SK-N-SH treated with all-trans-retinoic acid at 6 μM for 48 hours (cell line): ENCODE measurements at regions not wholly inside any gene's neighbourhood (a gene's known extent, or its start where the extent isn't known, plus 50 kb on each side); places are given as distances from the start of the nearest gene placed in this dataset.

ENCODE experiments used
- ATAC-seq: fragments of 200-7000 bp; cut with Tn5 transposase; 3 replicates; pipeline ENCODE4 v1.9.1; 2020; ENCODE audit warnings: mild to moderate bottlenecking, moderate library complexity
- ARNTL ChIP-seq: fragments of 450-650 bp; formaldehyde crosslinking; IDR thresholded peaks from 2 replicates; pipeline ENCODE4 v1.5.0; 2020; ENCODE audit warnings: low read depth, mild to moderate bottlenecking, moderate library complexity, borderline replicate concordance
- CSDC2 ChIP-seq: fragments of 250-450 bp; sonication (Bioruptor Pico); IDR thresholded peaks from 2 replicates; pipeline ENCODE4 v1.5.0; 2020; ENCODE audit warnings: mild to moderate bottlenecking, moderate library complexity
- GLIS3 ChIP-seq: fragments of 250-450 bp; sonication (Bioruptor Pico); IDR thresholded peaks from 2 replicates; pipeline ENCODE4 v1.5.0; 2020; ENCODE audit warnings: mild to moderate bottlenecking, moderate library complexity
- ISL1 ChIP-seq: fragments of 250-450 bp; sonication (Bioruptor Pico); IDR thresholded peaks from 2 replicates; pipeline ENCODE4 v2.1.2; 2022; ENCODE audit warnings: mild to moderate bottlenecking, moderate library complexity
- OSR1 ChIP-seq: fragments of 250-450 bp; sonication (Bioruptor Pico); IDR thresholded peaks from 2 replicates; pipeline ENCODE4 v1.8.0; 2022; ENCODE audit warnings: moderate library complexity, mild to moderate bottlenecking, inconsistent platforms
- POU6F1 ChIP-seq: fragments of 250-450 bp; sonication (Bioruptor Pico); IDR thresholded peaks from 2 replicates; pipeline ENCODE4 v1.8.0; 2021; ENCODE audit warnings: low read depth, mild to moderate bottlenecking, moderate library complexity, borderline replicate concordance
- PPARA ChIP-seq: fragments of 250-450 bp; sonication (Bioruptor Pico); IDR thresholded peaks from 2 replicates; pipeline ENCODE4 v1.5.0; 2020; ENCODE audit warnings: mild to moderate bottlenecking, borderline replicate concordance
- RARB ChIP-seq: fragments of 250-450 bp; sonication (Bioruptor Pico); IDR thresholded peaks from 2 replicates; pipeline ENCODE4 v1.8.0; 2021; ENCODE audit warnings: mild to moderate bottlenecking, moderate library complexity
- TOX ChIP-seq: fragments of 250-450 bp; sonication (Bioruptor Pico); IDR thresholded peaks from 2 replicates; pipeline ENCODE4 v1.8.0; 2021; ENCODE audit warnings: mild to moderate bottlenecking, moderate library complexity, borderline replicate concordance
- TSHZ2 ChIP-seq: fragments of 250-450 bp; sonication (Bioruptor Pico); IDR thresholded peaks from 2 replicates; pipeline ENCODE4 v1.5.0; 2020; ENCODE audit warnings: mild to moderate bottlenecking, moderate library complexity
- ZC3H10 ChIP-seq: fragments of 250-450 bp; sonication (Bioruptor Pico); IDR thresholded peaks from 2 replicates; pipeline ENCODE4 v1.5.1; 2021; ENCODE audit warnings: mild to moderate bottlenecking, moderate library complexity
- ZFP3 ChIP-seq: fragments of 250-450 bp; sonication (Bioruptor Pico); IDR thresholded peaks from 2 replicates; pipeline ENCODE4 v1.5.0; 2020; ENCODE audit warnings: mild to moderate bottlenecking, moderate library complexity
- ZFP30 ChIP-seq: fragments of 450-650 bp; formaldehyde crosslinking; IDR thresholded peaks from 2 replicates; pipeline ENCODE4 v1.5.0; 2022; ENCODE audit warnings: mild to moderate bottlenecking, moderate library complexity
- ZNF70 ChIP-seq: fragments of 450-650 bp; formaldehyde crosslinking; IDR thresholded peaks from 2 replicates; pipeline ENCODE4 v1.5.0; 2020; ENCODE audit warnings: mild to moderate bottlenecking, moderate library complexity
- TF ChIP-seq, protein P1 (sequence below): fragments of 250-450 bp; sonication (Bioruptor Pico); IDR thresholded peaks from 2 replicates; pipeline ENCODE4 v1.8.0; 2020; ENCODE audit warnings: mild to moderate bottlenecking, moderate library complexity, borderline replicate concordance

DNA sequence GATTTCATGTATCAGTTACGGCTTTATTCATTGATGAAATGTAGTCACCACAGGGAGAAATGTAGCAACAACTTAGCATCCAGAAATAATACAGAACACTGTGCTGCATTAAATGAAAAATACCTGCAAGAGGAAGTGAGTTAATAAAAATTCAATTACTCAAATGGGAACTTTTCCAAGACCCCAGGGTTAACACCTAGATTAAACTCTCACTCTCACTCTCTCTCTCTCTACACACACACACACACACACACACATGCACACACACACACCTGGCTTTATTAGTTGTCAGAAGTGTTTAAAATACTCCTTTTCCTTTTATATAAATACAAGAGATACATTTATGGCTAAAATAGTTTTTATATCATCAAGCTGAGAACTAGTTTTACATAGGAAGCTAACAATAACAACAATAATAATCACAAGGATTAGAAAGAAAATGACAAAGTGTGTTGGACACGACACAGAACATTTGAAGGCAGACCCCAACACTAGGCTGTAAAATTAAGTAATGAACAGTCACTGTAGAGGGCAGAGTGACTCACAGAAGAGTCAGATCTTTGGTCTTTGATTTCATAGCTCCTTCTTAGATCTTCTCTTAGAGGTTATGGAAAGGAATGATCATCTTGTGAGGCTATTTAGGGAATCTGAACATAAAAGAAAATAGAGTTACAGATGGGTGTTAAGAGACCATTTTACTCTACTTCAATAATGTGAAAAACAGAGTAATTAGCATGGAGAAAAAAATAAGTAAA is 1266.0 kb upstream of the ADGRL2 start:
- peak; percentile 66 for ATAC-seq
- TF ChIP-seq ZFP3 = no peak
- no peak for TF ChIP-seq RARB (CRISPR knock-in tag)
- TF ChIP-seq POU6F1 (CRISPR knock-in tag) = no peak
- TF ChIP-seq CSDC2 (CRISPR knock-in tag) = no peak
- TF ChIP-seq ZC3H10 = no peak
- TF ChIP-seq TOX (CRISPR knock-in tag) = no peak
- no peak for TF ChIP-seq GLIS3 (CRISPR knock-in tag)
- TF ChIP-seq TSHZ2 (CRISPR knock-in tag) = no peak

DNA sequence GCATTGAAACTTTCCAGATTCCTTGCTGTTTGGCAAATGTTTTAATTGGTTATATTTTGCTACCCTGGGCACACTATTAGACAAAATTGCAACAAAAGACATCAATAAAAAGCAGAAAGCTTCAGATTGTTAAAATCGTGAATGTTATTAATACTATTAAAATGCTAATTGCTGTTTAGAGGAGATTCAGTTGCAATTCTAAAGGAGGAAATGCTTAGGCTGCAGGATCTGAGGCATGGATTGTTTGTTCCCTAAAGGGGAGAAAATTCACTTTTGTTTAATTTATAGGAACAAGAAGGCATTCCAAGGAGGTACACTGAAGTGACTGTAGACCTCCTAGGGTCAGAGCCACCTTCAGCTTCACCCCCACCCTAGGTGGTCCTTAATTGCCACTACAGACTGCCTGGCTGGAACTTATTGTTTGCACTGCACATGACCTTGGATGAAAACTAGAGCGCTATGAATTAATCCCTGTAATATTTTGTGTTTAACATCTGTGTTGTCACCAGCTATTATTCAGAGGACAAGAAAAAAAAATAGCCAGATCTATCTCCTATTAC is 1266.9 kb upstream of the ADGRL2 start:
- ATAC-seq = no peak
- no peak for TF ChIP-seq TSHZ2 (CRISPR knock-in tag)
- no peak for TF ChIP-seq POU6F1 (CRISPR knock-in tag)
- no peak for TF ChIP-seq CSDC2 (CRISPR knock-in tag)
- TF ChIP-seq OSR1 = no peak
- TF ChIP-seq GLIS3 (CRISPR knock-in tag) = no peak

GRCh38 chr1:80533093-80533492 is 1267.6 kb upstream of the ADGRL2 start:
- ATAC-seq = no peak
- TF ChIP-seq ZFP30 (CRISPR knock-in tag) (no peak), ZC3H10 (no peak), OSR1 (no peak), PPARA (CRISPR knock-in tag) (no peak), ZNF70 (CRISPR knock-in tag) (no peak), GLIS3 (CRISPR knock-in tag) (no peak), ISL1 (CRISPR knock-in tag) (no peak)
- TF ChIP-seq, protein P1, sequence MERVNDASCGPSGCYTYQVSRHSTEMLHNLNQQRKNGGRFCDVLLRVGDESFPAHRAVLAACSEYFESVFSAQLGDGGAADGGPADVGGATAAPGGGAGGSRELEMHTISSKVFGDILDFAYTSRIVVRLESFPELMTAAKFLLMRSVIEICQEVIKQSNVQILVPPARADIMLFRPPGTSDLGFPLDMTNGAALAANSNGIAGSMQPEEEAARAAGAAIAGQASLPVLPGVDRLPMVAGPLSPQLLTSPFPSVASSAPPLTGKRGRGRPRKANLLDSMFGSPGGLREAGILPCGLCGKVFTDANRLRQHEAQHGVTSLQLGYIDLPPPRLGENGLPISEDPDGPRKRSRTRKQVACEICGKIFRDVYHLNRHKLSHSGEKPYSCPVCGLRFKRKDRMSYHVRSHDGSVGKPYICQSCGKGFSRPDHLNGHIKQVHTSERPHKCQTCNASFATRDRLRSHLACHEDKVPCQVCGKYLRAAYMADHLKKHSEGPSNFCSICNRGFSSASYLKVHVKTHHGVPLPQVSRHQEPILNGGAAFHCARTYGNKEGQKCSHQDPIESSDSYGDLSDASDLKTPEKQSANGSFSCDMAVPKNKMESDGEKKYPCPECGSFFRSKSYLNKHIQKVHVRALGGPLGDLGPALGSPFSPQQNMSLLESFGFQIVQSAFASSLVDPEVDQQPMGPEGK (CRISPR knock-in tag) = no peak
- TF ChIP-seq, all 23 proteins: peak for 0

DNA sequence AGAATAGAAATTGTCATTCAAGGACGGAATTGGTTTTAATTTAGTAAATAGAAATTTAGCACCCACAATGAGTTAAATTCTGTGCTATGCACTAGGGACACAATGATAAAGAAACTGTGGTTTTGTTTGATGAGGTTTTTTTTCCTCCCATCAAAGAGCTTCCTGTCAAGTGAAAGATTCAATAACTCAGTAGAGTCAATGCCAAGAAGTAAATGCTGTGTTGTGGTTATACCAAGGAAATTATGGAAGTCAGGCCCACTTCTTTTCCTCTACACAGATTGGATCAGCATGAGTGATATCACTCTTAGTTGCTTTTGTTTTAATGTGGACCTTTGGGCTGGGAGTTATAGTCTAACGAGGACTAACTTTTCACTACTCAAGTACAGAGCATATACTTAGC is 1269.6 kb upstream of the ADGRL2 start:
- no peak for ATAC-seq

More for the DNA sequence above, 1269.6 kb upstream of the ADGRL2 start:
- no peak for TF ChIP-seq TOX (CRISPR knock-in tag)
- TF ChIP-seq ARNTL (CRISPR knock-in tag) = no peak
- TF ChIP-seq TSHZ2 (CRISPR knock-in tag) = no peak
